ENCODE measurements at regions not wholly inside any gene's neighbourhood (a gene's known extent, or its start where the extent isn't known, plus 50 kb on each side); places are given as distances from the start of the nearest gene placed in this dataset.

DNA sequence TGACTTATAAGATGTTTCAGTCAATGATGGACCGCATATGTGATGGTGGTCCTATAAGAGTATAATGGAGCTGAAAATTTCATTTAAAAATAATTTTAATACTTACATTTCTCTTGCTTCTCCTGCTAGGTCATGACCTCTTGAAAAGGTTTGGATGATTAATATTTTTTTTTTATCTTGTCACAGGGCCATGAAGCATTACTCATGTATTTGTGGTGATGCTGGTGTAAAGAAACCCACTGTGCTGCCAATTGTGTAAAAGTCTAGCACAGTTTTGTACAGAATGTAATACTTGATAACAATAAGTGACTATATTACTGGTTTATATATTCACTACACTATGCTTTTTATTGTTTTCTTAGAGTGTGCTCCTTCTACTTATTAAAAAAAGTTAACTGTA is 124.2 kb upstream of the CELF4 start:
- no peak overlapping the region for H3K27ac ChIP-seq
- H3K4me3 ChIP-seq, result no peak overlapping the region
- no peaks in the 10 kb centered on the region for H3K27me3 ChIP-seq (ENCODE audit: low read depth)
- H3K36me3 ChIP-seq, result no peaks in the 10 kb centered on the region
- intact Hi-C loops (cut with DNase I), result no loop called here
- ATAC-seq, result no peak
- no peak for TF ChIP-seq CTCF (IDR thresholded peaks at IDR 0.05)
- no peaks in the 10 kb centered on the region for H3K9me3 ChIP-seq
- no peaks in the 10 kb centered on the region for H3K4me1 ChIP-seq
- DNase-seq, result no peak

GRCh38 chr18:37684590-37684989 is 119.0 kb upstream of the CELF4 start:
- no peak for TF ChIP-seq CTCF (IDR thresholded peaks at IDR 0.05)
- intact Hi-C loops (cut with DNase I), result no loop called here
- Histone ChIP-seq H3K36me3 (no peaks in the 10 kb centered on the region), H3K4me3 (no peak overlapping the region), H3K27ac (no peak overlapping the region), H3K4me1 (no peaks in the 10 kb centered on the region), H3K9me3 (no peaks in the 10 kb centered on the region), H3K27me3 (ENCODE audit: low read depth) (no peaks in the 10 kb centered on the region)
- no peak for ATAC-seq
- no peak for DNase-seq

DNA sequence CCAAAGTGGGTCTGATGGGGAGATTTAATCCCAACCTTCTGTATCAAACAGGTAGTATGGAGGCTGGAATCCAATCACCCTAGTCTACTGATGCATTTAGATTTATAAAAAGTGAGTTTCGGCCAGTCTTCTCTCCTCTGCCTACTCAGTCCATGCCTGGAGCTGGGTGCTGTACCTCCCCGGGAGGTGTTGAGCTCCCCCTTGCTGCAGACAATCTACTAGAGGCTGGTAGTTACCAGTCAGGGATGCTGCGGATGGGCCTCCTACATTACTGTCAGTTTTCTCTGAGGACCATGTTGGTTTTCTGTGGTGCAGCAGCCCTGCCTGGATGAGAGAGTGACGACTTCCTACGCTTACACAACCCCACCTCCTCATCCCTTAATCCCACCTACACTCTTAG is 118.6 kb upstream of the CELF4 start:
- no peak for ATAC-seq
- Histone ChIP-seq H3K27me3 (ENCODE audit: low read depth) (no peaks in the 10 kb centered on the region), H3K27ac (no peak overlapping the region), H3K36me3 (no peaks in the 10 kb centered on the region), H3K9me3 (no peaks in the 10 kb centered on the region), H3K4me3 (no peak overlapping the region), H3K4me1 (no peaks in the 10 kb centered on the region)
- TF ChIP-seq CTCF (IDR thresholded peaks at IDR 0.05), result no peak
- DNase-seq, result no peak
- intact Hi-C loops (cut with DNase I), result no loop called here

DNA sequence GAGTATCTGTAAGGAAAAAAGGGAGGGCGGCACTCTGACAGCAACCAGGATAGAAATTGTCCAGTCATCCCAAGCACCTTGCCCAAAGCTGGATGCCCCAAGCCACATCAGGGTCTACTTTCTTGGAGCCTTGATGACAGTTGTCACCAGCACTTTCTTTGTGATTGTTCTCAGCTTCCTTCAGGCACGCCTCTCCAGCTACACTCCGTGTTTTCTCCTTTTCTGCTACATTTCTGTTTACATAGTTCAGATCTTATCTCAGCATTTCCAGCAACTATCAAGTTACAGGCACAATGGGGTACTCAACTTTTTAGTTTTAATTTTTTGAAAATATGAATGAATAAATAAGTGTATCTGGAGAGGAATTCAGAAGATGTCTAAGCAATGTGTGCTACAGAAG is 115.3 kb upstream of the CELF4 start:
- intact Hi-C loops (cut with DNase I), result no loop called here
- DNase-seq, result no peak

GRCh38 chr18:37676276-37676675 is 110.7 kb upstream of the CELF4 start:
- H3K4me3 ChIP-seq, result no peak overlapping the region
- H3K27ac ChIP-seq, result no peak overlapping the region
- H3K36me3 ChIP-seq, result no peaks in the 10 kb centered on the region
- no peaks in the 10 kb centered on the region for H3K27me3 ChIP-seq (ENCODE audit: low read depth)
- TF ChIP-seq CTCF (IDR thresholded peaks at IDR 0.05), result no peak
- H3K4me1 ChIP-seq, result no peaks in the 10 kb centered on the region
- ATAC-seq, result no peak
- no peaks in the 10 kb centered on the region for H3K9me3 ChIP-seq
- DNase-seq, result no peak
- intact Hi-C loops (cut with DNase I), result no loop called here

More for the DNA sequence above, 115.3 kb upstream of the CELF4 start:
- no peaks in the 10 kb centered on the region for H3K9me3 ChIP-seq
- H3K27me3 ChIP-seq (ENCODE audit: low read depth), result no peaks in the 10 kb centered on the region
- H3K36me3 ChIP-seq, result no peaks in the 10 kb centered on the region
- no peak overlapping the region for H3K4me3 ChIP-seq
- H3K4me1 ChIP-seq, result no peaks in the 10 kb centered on the region
- no peak overlapping the region for H3K27ac ChIP-seq
- no peak for TF ChIP-seq CTCF (IDR thresholded peaks at IDR 0.05)
- ATAC-seq, result no peak

DNA sequence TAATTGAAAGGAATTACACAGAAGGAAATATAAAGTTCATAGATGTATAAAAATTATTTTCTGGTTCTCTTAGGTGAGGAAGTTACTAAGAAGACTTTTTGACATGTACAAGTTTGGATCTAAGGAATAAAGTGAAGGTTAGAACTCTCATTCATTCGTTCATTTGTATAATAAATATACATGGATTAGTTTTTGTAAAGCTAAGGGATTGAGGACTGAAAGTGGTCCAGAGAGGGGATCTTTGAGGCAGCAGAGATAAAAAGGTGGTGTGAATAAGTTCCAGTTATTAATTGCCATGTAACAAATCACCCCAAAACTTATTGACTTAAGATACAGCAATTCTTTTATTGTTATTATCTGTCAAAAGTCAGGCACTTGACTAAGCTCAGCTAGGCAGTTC is 110.1 kb upstream of the CELF4 start:
- ATAC-seq, result no peak
- Histone ChIP-seq H3K4me3 (no peak overlapping the region), H3K9me3 (no peaks in the 10 kb centered on the region), H3K27me3 (ENCODE audit: low read depth) (no peaks in the 10 kb centered on the region), H3K36me3 (no peaks in the 10 kb centered on the region), H3K27ac (no peak overlapping the region), H3K4me1 (no peaks in the 10 kb centered on the region)
- intact Hi-C loops (cut with DNase I), result no loop called here
- no peak for TF ChIP-seq CTCF (IDR thresholded peaks at IDR 0.05)
- DNase-seq, result no peak
